Parathyroid adenoma (tissue), 2 donors: ENCODE measurements at regions not wholly inside any gene's neighbourhood (a gene's known extent, or its start where the extent isn't known, plus 50 kb on each side); places are given as distances from the start of the nearest gene placed in this dataset.

Experiments
- H2AFZ ChIP-seq: fragments of 300-600 bp; sonication (generic); one replicate; pipeline ENCODE4 v1.7.0; 2017; ENCODE audit warnings: antibody characterized with exemption, mild to moderate bottlenecking
- H3K27ac ChIP-seq: fragments of 300-600 bp; sonication (generic); one replicate; pipeline ENCODE4 v1.7.0; 2017
- H3K27me3 ChIP-seq: fragments of 300-600 bp; sonication (generic); one replicate; pipeline ENCODE4 v1.7.0; 2017; ENCODE audit warnings: low read length; ENCODE audit not compliant: control insufficient read depth, insufficient read depth
- H3K36me3 ChIP-seq: fragments of 300-600 bp; sonication (generic); one replicate; pipeline ENCODE4 v1.7.0; 2017; ENCODE audit warnings: low read length; ENCODE audit not compliant: control insufficient read depth, insufficient read depth
- H3K4me1 ChIP-seq: fragments of 300-600 bp; sonication (generic); one replicate; pipeline ENCODE4 v1.7.0; 2017; ENCODE audit warnings: control low read depth
- H3K4me2 ChIP-seq: fragments of 300-600 bp; sonication (generic); one replicate; pipeline ENCODE4 v1.7.0; 2017; ENCODE audit warnings: low read length
- H3K4me3 ChIP-seq: fragments of 300-600 bp; sonication (generic); one replicate; pipeline ENCODE4 v1.7.0; 2017; ENCODE audit warnings: low read depth, low read length
- H3K79me2 ChIP-seq: fragments of 300-600 bp; sonication (generic); one replicate; pipeline ENCODE4 v1.7.0; 2017; ENCODE audit warnings: control low read depth
- H3K9ac ChIP-seq: fragments of 300-600 bp; sonication (generic); one replicate; pipeline ENCODE4 v1.7.0; 2017; ENCODE audit warnings: mild to moderate bottlenecking
- H3K9me3 ChIP-seq: fragments of 300-600 bp; sonication (generic); one replicate; pipeline ENCODE4 v1.7.0; 2017; ENCODE audit warnings: low read length; ENCODE audit not compliant: control insufficient read depth
- TF ChIP-seq, protein P1 (sequence below): fragments of 300-600 bp; sonication (generic); IDR thresholded peaks from one replicate; pipeline ENCODE4 v1.7.0; 2017; ENCODE audit warnings: antibody characterized with exemption, mild to moderate bottlenecking
- donor health status: primary hyperparathyroidism.

DNA sequence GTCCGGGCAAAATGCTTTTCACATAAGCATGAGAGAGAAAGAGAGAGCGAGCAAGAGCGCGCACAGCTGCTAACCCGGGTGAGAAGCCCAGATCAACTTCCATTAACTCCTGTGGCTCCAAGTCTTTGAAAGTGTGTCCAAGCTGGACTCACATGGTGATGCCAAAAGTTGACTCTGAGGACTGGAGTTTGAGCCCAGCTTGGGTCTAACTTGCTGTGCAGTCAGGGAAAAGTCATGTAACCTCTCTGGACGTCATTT lies 357.2 kb upstream of the SULF2 start:
- Histone ChIP-seq H3K9me3 (no peaks in the 10 kb centered on the region), H3K9ac (no peak overlapping the region), H3K27ac (no peak overlapping the region), H3K27me3 (no peaks in the 10 kb centered on the region), H3K4me1 (no peaks in the 10 kb centered on the region), H2AFZ (no peak overlapping the region), H3K36me3 (no peaks in the 10 kb centered on the region), H3K4me3 (no peak overlapping the region), H3K4me2 (no peak overlapping the region), H3K79me2 (no peaks in the 10 kb centered on the region)
- TF ChIP-seq, protein P1, sequence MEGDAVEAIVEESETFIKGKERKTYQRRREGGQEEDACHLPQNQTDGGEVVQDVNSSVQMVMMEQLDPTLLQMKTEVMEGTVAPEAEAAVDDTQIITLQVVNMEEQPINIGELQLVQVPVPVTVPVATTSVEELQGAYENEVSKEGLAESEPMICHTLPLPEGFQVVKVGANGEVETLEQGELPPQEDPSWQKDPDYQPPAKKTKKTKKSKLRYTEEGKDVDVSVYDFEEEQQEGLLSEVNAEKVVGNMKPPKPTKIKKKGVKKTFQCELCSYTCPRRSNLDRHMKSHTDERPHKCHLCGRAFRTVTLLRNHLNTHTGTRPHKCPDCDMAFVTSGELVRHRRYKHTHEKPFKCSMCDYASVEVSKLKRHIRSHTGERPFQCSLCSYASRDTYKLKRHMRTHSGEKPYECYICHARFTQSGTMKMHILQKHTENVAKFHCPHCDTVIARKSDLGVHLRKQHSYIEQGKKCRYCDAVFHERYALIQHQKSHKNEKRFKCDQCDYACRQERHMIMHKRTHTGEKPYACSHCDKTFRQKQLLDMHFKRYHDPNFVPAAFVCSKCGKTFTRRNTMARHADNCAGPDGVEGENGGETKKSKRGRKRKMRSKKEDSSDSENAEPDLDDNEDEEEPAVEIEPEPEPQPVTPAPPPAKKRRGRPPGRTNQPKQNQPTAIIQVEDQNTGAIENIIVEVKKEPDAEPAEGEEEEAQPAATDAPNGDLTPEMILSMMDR, result no peak

DNA sequence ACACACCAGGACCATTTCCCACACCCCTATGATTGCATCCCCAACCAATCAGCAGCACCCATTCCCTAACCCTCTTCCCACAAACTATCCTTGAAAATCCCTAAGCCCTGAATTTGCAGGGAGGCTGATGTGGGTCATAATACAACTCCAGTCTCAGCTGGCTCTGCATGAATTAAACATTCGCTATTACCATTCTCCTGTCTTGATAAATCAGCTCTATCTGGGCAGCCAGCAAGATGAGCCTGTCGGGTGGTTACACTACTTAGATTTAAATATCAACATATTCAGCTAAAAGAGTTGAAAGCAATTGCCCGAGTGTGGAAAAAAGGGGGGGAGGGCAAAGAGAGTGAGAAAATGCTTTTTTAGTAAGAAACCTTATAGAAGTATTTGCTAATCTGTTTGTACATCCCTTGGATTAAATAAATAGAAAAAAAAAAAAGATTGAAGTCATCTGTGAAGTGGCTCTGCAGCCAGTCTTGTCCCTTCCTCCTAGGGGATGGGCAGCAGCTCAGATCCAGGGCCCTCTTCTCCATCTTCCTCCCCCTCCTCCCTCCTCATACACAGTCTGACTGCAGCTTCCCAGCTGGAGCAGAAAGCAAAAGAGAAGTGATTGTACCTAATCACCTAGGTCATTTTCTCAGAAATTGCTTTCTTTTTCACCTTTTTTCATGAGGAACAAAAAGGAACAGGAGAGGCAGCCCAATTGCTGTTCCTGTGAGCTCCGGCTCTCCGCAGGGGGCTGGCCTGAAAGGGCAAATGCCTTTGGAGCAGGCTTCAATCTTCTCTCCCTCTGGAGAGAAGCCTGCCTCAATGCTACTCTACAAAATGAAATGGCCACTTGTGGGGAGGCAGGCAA lies 356.6 kb upstream of the SULF2 start:
- H3K4me2 ChIP-seq, result no peak overlapping the region
- H3K9me3 ChIP-seq, result no peaks in the 10 kb centered on the region
- no peak overlapping the region for H3K4me3 ChIP-seq
- no peaks in the 10 kb centered on the region for H3K36me3 ChIP-seq
- H2AFZ ChIP-seq, result no peak overlapping the region
- TF ChIP-seq, protein P1, result no peak
- H3K4me1 ChIP-seq, result no peaks in the 10 kb centered on the region
- no peak overlapping the region for H3K9ac ChIP-seq
- H3K27ac ChIP-seq, result no peak overlapping the region
- no peaks in the 10 kb centered on the region for H3K79me2 ChIP-seq
- no peaks in the 10 kb centered on the region for H3K27me3 ChIP-seq

DNA sequence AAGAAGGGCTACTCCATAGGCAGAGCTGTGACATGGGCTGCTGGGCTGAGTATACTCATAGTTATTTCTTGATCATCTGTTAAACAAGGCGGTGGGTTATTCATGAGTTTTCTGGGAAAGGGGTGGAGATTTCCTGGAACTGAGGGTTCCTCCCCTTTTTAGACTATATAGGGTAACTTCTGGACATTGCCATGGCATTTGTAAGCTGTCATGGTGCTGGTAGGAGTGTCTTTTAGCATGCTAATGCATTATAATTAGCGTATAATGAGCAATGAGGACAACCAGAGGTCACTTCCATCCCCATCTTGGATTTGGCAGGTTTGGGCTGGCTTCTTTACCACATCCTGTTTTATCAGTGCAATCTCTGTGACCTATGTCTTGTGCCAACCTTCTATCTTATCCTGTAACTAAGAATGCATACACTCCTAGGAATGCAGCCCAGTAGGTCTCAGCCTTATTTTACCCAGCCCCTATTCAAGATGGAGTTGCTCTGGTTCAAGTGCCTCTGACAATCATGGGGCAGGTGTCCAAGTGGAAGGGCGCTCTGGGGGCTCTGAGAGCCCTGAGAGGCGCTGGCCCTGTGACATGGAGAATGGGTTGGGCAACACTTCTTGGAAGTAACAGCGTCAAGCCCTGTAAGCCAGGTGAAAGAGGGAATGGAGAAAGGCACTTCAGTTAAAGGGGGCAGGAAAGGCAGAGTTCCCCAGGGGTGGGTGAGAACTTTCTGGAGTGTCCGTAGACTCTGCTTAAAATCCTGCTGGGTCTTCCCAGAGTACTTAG lies 354.2 kb upstream of the SULF2 start:
- Histone ChIP-seq H3K36me3 (no peaks in the 10 kb centered on the region), H3K4me1 (no peaks in the 10 kb centered on the region), H3K4me3 (no peak overlapping the region), H3K9me3 (no peaks in the 10 kb centered on the region), H3K9ac (no peak overlapping the region), H3K79me2 (no peaks in the 10 kb centered on the region), H3K27me3 (no peaks in the 10 kb centered on the region), H3K27ac (no peak overlapping the region), H3K4me2 (no peak overlapping the region), H2AFZ (no peak overlapping the region)
- TF ChIP-seq, protein P1, result no peak

DNA sequence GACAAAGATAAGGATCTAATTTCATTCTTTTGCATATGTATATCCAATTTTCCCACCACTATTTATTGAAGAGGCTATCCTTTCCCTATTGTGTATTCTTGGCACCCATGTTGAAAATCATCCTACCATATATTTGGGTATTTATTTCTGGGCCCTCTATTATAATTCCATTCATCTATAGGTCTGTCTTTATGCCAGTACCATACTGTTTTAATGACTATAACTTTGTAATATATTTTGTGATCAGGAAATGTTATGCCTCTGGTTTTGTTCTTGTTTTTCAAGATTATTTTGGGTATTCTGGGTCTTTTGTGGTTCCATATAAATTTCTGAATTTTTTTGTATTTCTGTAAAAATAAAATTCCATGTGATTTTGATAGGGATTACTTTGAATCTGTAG lies 347.6 kb upstream of the SULF2 start:
- TF ChIP-seq, protein P1, result no peak
- no peak overlapping the region for H2AFZ ChIP-seq
- no peaks in the 10 kb centered on the region for H3K9me3 ChIP-seq
- H3K79me2 ChIP-seq, result no peaks in the 10 kb centered on the region
- no peak overlapping the region for H3K9ac ChIP-seq
- no peaks in the 10 kb centered on the region for H3K27me3 ChIP-seq
- H3K27ac ChIP-seq, result no peak overlapping the region
- no peaks in the 10 kb centered on the region for H3K36me3 ChIP-seq
- peaks cover 6% of the 10 kb centered on the region for H3K4me1 ChIP-seq
- H3K4me3 ChIP-seq, result no peak overlapping the region
- H3K4me2 ChIP-seq, result no peak overlapping the region
